RWPE2 (cell line): ENCODE measurements at regions not wholly inside any gene's neighbourhood (a gene's known extent, or its start where the extent isn't known, plus 50 kb on each side); places are given as distances from the start of the nearest gene placed in this dataset.

Source experiments
- ATAC-seq: fragments of 200-7000 bp; cut with Tn5 transposase; 3 replicates; pipeline ENCODE4 v1.9.1; 2021; ENCODE audit warnings: low read depth
- DNase-seq: peaks from one replicate; pipeline ENCODE4 v3.0.0-alpha.2; 2020; ENCODE audit warnings: low spot score
- H3K27ac ChIP-seq: fragments of 450-650 bp; 2 replicates; pipeline ENCODE4 v1.5.1; 2017; ENCODE audit warnings: mild to moderate bottlenecking; ENCODE audit not compliant: poor library complexity, severe bottlenecking
- H3K27me3 ChIP-seq: fragments of 250-450 bp; sonication (Bioruptor Pico); 2 replicates; pipeline ENCODE4 v1.5.1; 2021; ENCODE audit warnings: mild to moderate bottlenecking, moderate library complexity; ENCODE audit not compliant: insufficient read depth, poor library complexity, severe bottlenecking
- H3K36me3 ChIP-seq: fragments of 250-450 bp; sonication (Bioruptor Pico); 2 replicates; pipeline ENCODE4 v1.5.1; 2020; ENCODE audit warnings: low read depth, mild to moderate bottlenecking, moderate library complexity
- H3K4me1 ChIP-seq: fragments of 250-450 bp; sonication (Bioruptor Pico); 2 replicates; pipeline ENCODE4 v1.5.1; 2021; ENCODE audit warnings: mild to moderate bottlenecking, moderate library complexity; ENCODE audit not compliant: insufficient read depth, poor library complexity, severe bottlenecking
- H3K4me3 ChIP-seq: fragments of 250-450 bp; sonication (Bioruptor Pico); 2 replicates; pipeline ENCODE4 v1.5.1; 2021; ENCODE audit warnings: mild to moderate bottlenecking, moderate library complexity; ENCODE audit not compliant: severe bottlenecking
- H3K9me3 ChIP-seq: fragments of 250-450 bp; sonication (Bioruptor Pico); 2 replicates; pipeline ENCODE4 v1.5.1; 2021; ENCODE audit warnings: mild to moderate bottlenecking, moderate library complexity; ENCODE audit not compliant: severe bottlenecking
- CTCF ChIP-seq: fragments of 450-650 bp; IDR thresholded peaks from one replicate; pipeline ENCODE4 v1.5.1; 2017; ENCODE audit warnings: mild to moderate bottlenecking, moderate library complexity; ENCODE audit not compliant: poor library complexity, severe bottlenecking

GRCh38 chr10:121041499-121041898, 190.3 kb downstream of the WDR11 start:
- H3K27me3 ChIP-seq, result no peaks in the 10 kb centered on the region
- H3K27ac ChIP-seq, result no peak overlapping the region
- H3K4me1 ChIP-seq, result no peaks in the 10 kb centered on the region
- no peak overlapping the region for H3K4me3 ChIP-seq
- DNase-seq (no peak), ATAC-seq (no peak)
- H3K9me3 ChIP-seq, result no peaks in the 10 kb centered on the region
- no peak for TF ChIP-seq CTCF
- H3K36me3 ChIP-seq, result no peaks in the 10 kb centered on the region

- Histone ChIP-seq H3K9me3 (no peaks in the 10 kb centered on the region), H3K4me3 (no peak overlapping the region), H3K27ac (no peak overlapping the region), H3K27me3 (no peaks in the 10 kb centered on the region), H3K4me1 (no peaks in the 10 kb centered on the region), H3K36me3 (no peaks in the 10 kb centered on the region)
- no peak for TF ChIP-seq CTCF
- DNase-seq (no peak), ATAC-seq (no peak)
Observed at GRCh38 chr10:121041906-121042305, 190.7 kb downstream of the WDR11 start.

GRCh38 chr10:121042342-121042741, 191.2 kb downstream of the WDR11 start:
- Histone ChIP-seq H3K27ac (no peak overlapping the region), H3K9me3 (no peaks in the 10 kb centered on the region), H3K4me1 (no peaks in the 10 kb centered on the region), H3K36me3 (no peaks in the 10 kb centered on the region), H3K4me3 (no peak overlapping the region), H3K27me3 (no peaks in the 10 kb centered on the region)
- DNase-seq, result no peak
- no peak for ATAC-seq
- no peak for TF ChIP-seq CTCF

- TF ChIP-seq CTCF, result no peak
- no peak overlapping the region for H3K4me3 ChIP-seq
- ATAC-seq, result no peak
- H3K27ac ChIP-seq, result no peak overlapping the region
- H3K9me3 ChIP-seq, result no peaks in the 10 kb centered on the region
- H3K27me3 ChIP-seq, result no peaks in the 10 kb centered on the region
- no peaks in the 10 kb centered on the region for H3K36me3 ChIP-seq
- no peaks in the 10 kb centered on the region for H3K4me1 ChIP-seq
- no peak for DNase-seq
Observed at GRCh38 chr10:121043124-121043849, 192.1 kb downstream of the WDR11 start.

GRCh38 chr10:121048749-121049148, 197.6 kb downstream of the WDR11 start:
- no peaks in the 10 kb centered on the region for H3K27me3 ChIP-seq
- no peak for TF ChIP-seq CTCF
- no peak overlapping the region for H3K27ac ChIP-seq
- DNase-seq (no peak), ATAC-seq (no peak)
- H3K9me3 ChIP-seq, result no peaks in the 10 kb centered on the region
- no peaks in the 10 kb centered on the region for H3K4me1 ChIP-seq
- no peak overlapping the region for H3K4me3 ChIP-seq
- no peaks in the 10 kb centered on the region for H3K36me3 ChIP-seq
